ENCODE measurements at regions not wholly inside any gene's neighbourhood (a gene's known extent, or its start where the extent isn't known, plus 50 kb on each side); places are given as distances from the start of the nearest gene placed in this dataset.

DNA sequence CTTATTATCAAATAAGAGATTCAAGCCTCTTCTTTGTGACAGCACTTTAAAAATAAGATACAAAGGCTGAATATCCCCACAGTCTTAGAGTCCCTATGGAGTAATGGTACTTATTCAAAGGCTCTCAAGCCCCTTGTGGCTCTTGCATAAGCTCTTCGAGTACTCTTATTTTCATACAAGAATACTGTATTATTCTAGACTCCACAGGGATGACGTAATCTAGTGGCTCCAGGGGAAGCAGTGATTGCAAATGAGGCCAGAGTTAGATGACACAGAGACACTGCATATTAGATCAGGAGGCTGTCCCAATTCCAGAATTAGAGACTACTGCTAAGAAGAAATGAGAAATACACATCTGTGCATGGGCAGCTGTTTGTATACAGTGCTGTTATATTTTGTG, 1195.9 kb upstream of the MAP3K7 start:
- TF ChIP-seq, protein P1, sequence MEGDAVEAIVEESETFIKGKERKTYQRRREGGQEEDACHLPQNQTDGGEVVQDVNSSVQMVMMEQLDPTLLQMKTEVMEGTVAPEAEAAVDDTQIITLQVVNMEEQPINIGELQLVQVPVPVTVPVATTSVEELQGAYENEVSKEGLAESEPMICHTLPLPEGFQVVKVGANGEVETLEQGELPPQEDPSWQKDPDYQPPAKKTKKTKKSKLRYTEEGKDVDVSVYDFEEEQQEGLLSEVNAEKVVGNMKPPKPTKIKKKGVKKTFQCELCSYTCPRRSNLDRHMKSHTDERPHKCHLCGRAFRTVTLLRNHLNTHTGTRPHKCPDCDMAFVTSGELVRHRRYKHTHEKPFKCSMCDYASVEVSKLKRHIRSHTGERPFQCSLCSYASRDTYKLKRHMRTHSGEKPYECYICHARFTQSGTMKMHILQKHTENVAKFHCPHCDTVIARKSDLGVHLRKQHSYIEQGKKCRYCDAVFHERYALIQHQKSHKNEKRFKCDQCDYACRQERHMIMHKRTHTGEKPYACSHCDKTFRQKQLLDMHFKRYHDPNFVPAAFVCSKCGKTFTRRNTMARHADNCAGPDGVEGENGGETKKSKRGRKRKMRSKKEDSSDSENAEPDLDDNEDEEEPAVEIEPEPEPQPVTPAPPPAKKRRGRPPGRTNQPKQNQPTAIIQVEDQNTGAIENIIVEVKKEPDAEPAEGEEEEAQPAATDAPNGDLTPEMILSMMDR (IDR thresholded peaks at IDR 0.05), result no peak
- TF ChIP-seq POLR2AphosphoS5 (IDR thresholded peaks at IDR 0.05; ENCODE audit: insufficient read depth in 1 of 2, low read depth in 1 of 2) (no peak), POLR2A (IDR thresholded peaks at IDR 0.05) (no peak)
